Fibroblast of the aortic adventitia (primary cell): ENCODE measurements at regions not wholly inside any gene's neighbourhood (a gene's known extent, or its start where the extent isn't known, plus 50 kb on each side); places are given as distances from the start of the nearest gene placed in this dataset.
"Not testable (repeated sequence)": the region's sequence is repeated elsewhere in the genome, so short reads cannot be mapped to it uniquely, and the experiment has no call there.

Experiments used
- DNase-seq: peaks from one replicate; pipeline ENCODE4 v3.0.0-alpha.2; 2010; ENCODE audit warnings: low read depth
- H3K4me3 ChIP-seq: 2 replicates; pipeline ENCODE4 v1.5.1; 2011; ENCODE audit warnings: low read depth, mild to moderate bottlenecking, control low read depth, low read length, moderate library complexity
- CTCF ChIP-seq: IDR thresholded peaks from 2 replicates; pipeline ENCODE4 v1.5.1; 2011; ENCODE audit warnings: mild to moderate bottlenecking, low read length, control low read depth, inconsistent platforms; ENCODE audit not compliant: insufficient read depth

- no peak for DNase-seq
- H3K4me3 ChIP-seq: no peak overlapping the region
- no peak for TF ChIP-seq CTCF
Observed at GRCh38 chr5:107005161-107005560, 665.6 kb downstream of the EFNA5 start.

- TF ChIP-seq CTCF: no peak
- no peak overlapping the region for H3K4me3 ChIP-seq
- DNase-seq: no peak
Observed at GRCh38 chr5:107002115-107002514, 668.6 kb downstream of the EFNA5 start.

- not testable (repeated sequence) for DNase-seq, H3K4me3 ChIP-seq
Observed at GRCh38 chr5:106999506-106999905, 671.2 kb downstream of the EFNA5 start.

GRCh38 chr5:106986006-106986405, 684.7 kb downstream of the EFNA5 start:
- TF ChIP-seq CTCF: no peak
- no peak overlapping the region for H3K4me3 ChIP-seq

GRCh38 chr5:106985174-106985573, 685.6 kb downstream of the EFNA5 start:
- no peak for DNase-seq
- TF ChIP-seq CTCF: no peak
- H3K4me3 ChIP-seq: no peak overlapping the region

More at GRCh38 chr5:106986006-106986405, 684.7 kb downstream of the EFNA5 start:
- DNase-seq: no peak

GRCh38 chr5:106979178-106979577, 691.6 kb downstream of the EFNA5 start:
- not testable (repeated sequence) for DNase-seq, H3K4me3 ChIP-seq

GRCh38 chr5:106978582-106979165, 692.1 kb downstream of the EFNA5 start:
- H3K4me3 ChIP-seq, DNase-seq: not testable (repeated sequence)

GRCh38 chr5:106976363-106976762, 694.4 kb downstream of the EFNA5 start:
- H3K4me3 ChIP-seq: no peak overlapping the region
- no peak for TF ChIP-seq CTCF
- no peak for DNase-seq

GRCh38 chr5:106974272-106974671, 696.5 kb downstream of the EFNA5 start:
- DNase-seq: no peak
- no peak overlapping the region for H3K4me3 ChIP-seq
- TF ChIP-seq CTCF: no peak
